Loucy (cell line): ENCODE measurements at regions not wholly inside any gene's neighbourhood (a gene's known extent, or its start where the extent isn't known, plus 50 kb on each side); places are given as distances from the start of the nearest gene placed in this dataset.

Experiments used
- H2AFZ ChIP-seq: fragments of 200-600 bp; sonication (generic); 2 replicates; pipeline ENCODE4 v1.6.0; 2016; ENCODE audit warnings: antibody characterized with exemption, mild to moderate bottlenecking, low read length, moderate library complexity
- H3F3A ChIP-seq: fragments of 200-600 bp; 2 replicates; pipeline ENCODE4 v1.6.0; 2016; ENCODE audit warnings: antibody characterized with exemption, low read depth, mild to moderate bottlenecking
- H3K27me3 ChIP-seq: fragments of 200-600 bp; sonication (generic); 2 replicates; pipeline ENCODE4 v1.6.1; 2014; ENCODE audit warnings: low read length, mild to moderate bottlenecking; ENCODE audit not compliant: insufficient read depth, poor library complexity, severe bottlenecking
- H3K36me3 ChIP-seq: fragments of 200-600 bp; sonication (generic); 2 replicates; pipeline ENCODE4 v1.6.1; 2016; ENCODE audit warnings: low read length; ENCODE audit not compliant: insufficient read depth
- H3K4me1 ChIP-seq: fragments of 200-600 bp; sonication (generic); 2 replicates; pipeline ENCODE4 v1.5.1; 2014; ENCODE audit warnings: low read length, mild to moderate bottlenecking; ENCODE audit not compliant: insufficient read depth, poor library complexity, severe bottlenecking
- H3K4me2 ChIP-seq: fragments of 200-600 bp; sonication (generic); 2 replicates; pipeline ENCODE4 v1.6.0; 2014; ENCODE audit warnings: antibody characterized with exemption, low read length, low read depth, mild to moderate bottlenecking; ENCODE audit not compliant: poor library complexity, severe bottlenecking
- H3K4me3 ChIP-seq: fragments of 200-600 bp; sonication (generic); 2 replicates; pipeline ENCODE4 v1.5.1; 2014; ENCODE audit warnings: low read length, mild to moderate bottlenecking, mixed read lengths; ENCODE audit not compliant: poor library complexity, severe bottlenecking
- H3K79me2 ChIP-seq: fragments of 200-600 bp; sonication (generic); 2 replicates; pipeline ENCODE4 v1.6.1; 2014; ENCODE audit warnings: low read length; ENCODE audit not compliant: insufficient read depth
- H3K9ac ChIP-seq: fragments of 200-600 bp; sonication (generic); 2 replicates; pipeline ENCODE4 v1.6.0; 2014; ENCODE audit warnings: mild to moderate bottlenecking, low read depth, low read length, moderate library complexity; ENCODE audit not compliant: poor library complexity, severe bottlenecking
- H3K9me2 ChIP-seq: fragments of 200-600 bp; sonication (generic); replicated peaks from 2 replicates; pipeline ENCODE4 v1.6.1; 2016; ENCODE audit warnings: low read depth, low read length, mixed read lengths
- H3K9me3 ChIP-seq: fragments of 200-600 bp; sonication (generic); 2 replicates; pipeline ENCODE4 v1.6.1; 2014; ENCODE audit warnings: mild to moderate bottlenecking, antibody characterized with exemption, low read length, low read depth; ENCODE audit not compliant: insufficient read depth
- H4K20me1 ChIP-seq: fragments of 200-600 bp; sonication (generic); 2 replicates; pipeline ENCODE4 v1.6.0; 2014; ENCODE audit warnings: antibody characterized with exemption, low read length, mild to moderate bottlenecking; ENCODE audit not compliant: insufficient read depth, poor library complexity, severe bottlenecking
- EZH2phosphoT487 ChIP-seq: fragments of 200-600 bp; IDR thresholded peaks from 2 replicates; pipeline ENCODE4 v1.6.1; 2018; ENCODE audit warnings: antibody characterized with exemption, mild to moderate bottlenecking, moderate library complexity, borderline replicate concordance
- TF ChIP-seq, protein P1 (sequence below): fragments of 200-600 bp; sonication (generic); conservative IDR thresholded peaks from 2 replicates; pipeline ENCODE4 v1.5.1; 2014; ENCODE audit warnings: mild to moderate bottlenecking, antibody characterized with exemption, low read length

DNA sequence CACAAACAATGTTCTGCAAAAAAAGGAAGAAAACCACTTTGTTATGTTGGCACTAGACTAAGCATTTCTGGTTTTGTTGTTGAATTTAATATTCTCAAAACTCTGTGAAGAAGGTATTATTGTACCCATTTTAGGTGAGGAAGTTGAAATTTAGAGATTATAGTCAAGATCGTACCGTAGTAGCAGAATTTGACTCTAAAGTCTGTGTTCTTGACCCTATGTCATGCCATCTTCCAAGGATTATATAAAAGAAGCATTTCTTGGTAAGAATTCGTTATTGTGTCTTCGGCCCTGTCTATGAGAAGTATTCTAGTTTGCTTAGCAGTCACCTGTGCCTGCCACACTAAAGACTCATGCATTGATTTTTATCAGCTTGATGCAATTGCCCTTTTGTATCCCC, 104.4 kb upstream of the MAP9 start:
- H3K36me3 ChIP-seq, result no peaks in the 10 kb centered on the region
- H2AFZ ChIP-seq, result no peak overlapping the region
- H3K4me2 ChIP-seq, result no peak overlapping the region
- no peaks in the 10 kb centered on the region for H3K4me1 ChIP-seq
- H3F3A ChIP-seq, result no peaks in the 10 kb centered on the region
- H3K9me3 ChIP-seq, result no peaks in the 10 kb centered on the region
- H4K20me1 ChIP-seq, result no peaks in the 10 kb centered on the region
- H3K9ac ChIP-seq, result no peak overlapping the region
- H3K4me3 ChIP-seq, result no peak overlapping the region
- TF ChIP-seq, protein P1, sequence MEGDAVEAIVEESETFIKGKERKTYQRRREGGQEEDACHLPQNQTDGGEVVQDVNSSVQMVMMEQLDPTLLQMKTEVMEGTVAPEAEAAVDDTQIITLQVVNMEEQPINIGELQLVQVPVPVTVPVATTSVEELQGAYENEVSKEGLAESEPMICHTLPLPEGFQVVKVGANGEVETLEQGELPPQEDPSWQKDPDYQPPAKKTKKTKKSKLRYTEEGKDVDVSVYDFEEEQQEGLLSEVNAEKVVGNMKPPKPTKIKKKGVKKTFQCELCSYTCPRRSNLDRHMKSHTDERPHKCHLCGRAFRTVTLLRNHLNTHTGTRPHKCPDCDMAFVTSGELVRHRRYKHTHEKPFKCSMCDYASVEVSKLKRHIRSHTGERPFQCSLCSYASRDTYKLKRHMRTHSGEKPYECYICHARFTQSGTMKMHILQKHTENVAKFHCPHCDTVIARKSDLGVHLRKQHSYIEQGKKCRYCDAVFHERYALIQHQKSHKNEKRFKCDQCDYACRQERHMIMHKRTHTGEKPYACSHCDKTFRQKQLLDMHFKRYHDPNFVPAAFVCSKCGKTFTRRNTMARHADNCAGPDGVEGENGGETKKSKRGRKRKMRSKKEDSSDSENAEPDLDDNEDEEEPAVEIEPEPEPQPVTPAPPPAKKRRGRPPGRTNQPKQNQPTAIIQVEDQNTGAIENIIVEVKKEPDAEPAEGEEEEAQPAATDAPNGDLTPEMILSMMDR, result no peak
- no peak for TF ChIP-seq EZH2phosphoT487
- H3K27me3 ChIP-seq, result peaks cover 4% of the 10 kb centered on the region
- H3K79me2 ChIP-seq, result no peaks in the 10 kb centered on the region
- no peaks in the 10 kb centered on the region for H3K9me2 ChIP-seq

DNA sequence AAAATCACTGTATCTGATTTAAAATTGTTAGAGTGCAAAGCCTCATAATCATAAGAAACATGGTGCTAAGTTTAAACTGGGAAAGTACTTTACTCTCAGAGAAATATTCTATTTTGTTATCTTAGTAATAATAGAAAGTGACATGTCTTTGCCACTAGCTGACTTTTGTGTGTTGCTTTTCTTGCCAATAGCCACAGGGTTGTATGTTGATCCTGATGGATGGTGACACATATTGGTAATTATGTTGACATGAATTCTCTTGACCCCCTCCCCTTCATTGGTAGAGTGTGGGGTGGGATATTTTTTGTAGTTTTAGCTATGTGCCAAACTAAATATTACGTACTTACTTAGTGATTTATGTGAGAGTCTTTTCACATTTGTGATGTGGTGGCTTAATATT, 103.1 kb upstream of the MAP9 start:
- no peaks in the 10 kb centered on the region for H4K20me1 ChIP-seq
- no peak overlapping the region for H3K4me3 ChIP-seq
- no peaks in the 10 kb centered on the region for H3K36me3 ChIP-seq
- no peaks in the 10 kb centered on the region for H3K9me3 ChIP-seq
- no peaks in the 10 kb centered on the region for H3K9me2 ChIP-seq
- H3K4me2 ChIP-seq, result no peak overlapping the region
- TF ChIP-seq, protein P1, result no peak
- TF ChIP-seq EZH2phosphoT487, result no peak
- H3K27me3 ChIP-seq, result peaks cover 4% of the 10 kb centered on the region
- no peak overlapping the region for H2AFZ ChIP-seq
- no peaks in the 10 kb centered on the region for H3K4me1 ChIP-seq
- no peak overlapping the region for H3K9ac ChIP-seq
- H3F3A ChIP-seq, result no peaks in the 10 kb centered on the region
- no peaks in the 10 kb centered on the region for H3K79me2 ChIP-seq

DNA sequence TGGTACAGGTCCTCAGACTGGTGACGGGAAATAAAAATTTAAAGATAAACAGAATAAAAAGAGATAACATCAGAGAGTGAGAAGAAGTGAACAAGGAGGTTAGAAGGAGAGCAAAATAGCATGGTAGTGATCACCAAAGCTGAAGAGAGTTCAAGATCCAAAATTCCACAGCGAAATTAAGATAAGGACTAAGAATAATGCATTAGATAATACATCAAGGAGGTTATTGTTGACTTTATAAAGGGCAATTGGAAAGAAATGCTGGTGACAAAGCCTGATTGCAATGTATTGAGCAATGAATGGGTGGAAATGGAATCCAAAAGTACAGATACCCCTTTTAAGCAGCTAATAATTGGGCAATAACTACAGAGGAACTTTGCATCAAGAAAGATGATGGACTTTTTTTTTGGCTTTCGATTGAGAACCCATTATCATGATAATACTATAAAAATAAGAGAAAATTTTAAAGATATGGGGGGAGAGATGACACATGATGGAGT, 101.6 kb upstream of the MAP9 start:
- Histone ChIP-seq H3K9me3 (no peaks in the 10 kb centered on the region), H3K27me3 (peaks cover 4% of the 10 kb centered on the region), H3K4me2 (no peak overlapping the region), H3K79me2 (no peaks in the 10 kb centered on the region), H3K9ac (no peak overlapping the region), H3F3A (no peaks in the 10 kb centered on the region), H4K20me1 (no peaks in the 10 kb centered on the region), H2AFZ (no peak overlapping the region), H3K36me3 (no peaks in the 10 kb centered on the region), H3K4me3 (no peak overlapping the region), H3K9me2 (no peaks in the 10 kb centered on the region), H3K4me1 (no peaks in the 10 kb centered on the region)
- TF ChIP-seq, protein P1, result no peak
- TF ChIP-seq EZH2phosphoT487, result no peak
